ENCODE measurements at regions not wholly inside any gene's neighbourhood (a gene's known extent, or its start where the extent isn't known, plus 50 kb on each side); places are given as distances from the start of the nearest gene placed in this dataset.
"Not testable (repeated sequence)": the region's sequence is repeated elsewhere in the genome, so short reads cannot be mapped to it uniquely, and the experiment has no call there.

DNA sequence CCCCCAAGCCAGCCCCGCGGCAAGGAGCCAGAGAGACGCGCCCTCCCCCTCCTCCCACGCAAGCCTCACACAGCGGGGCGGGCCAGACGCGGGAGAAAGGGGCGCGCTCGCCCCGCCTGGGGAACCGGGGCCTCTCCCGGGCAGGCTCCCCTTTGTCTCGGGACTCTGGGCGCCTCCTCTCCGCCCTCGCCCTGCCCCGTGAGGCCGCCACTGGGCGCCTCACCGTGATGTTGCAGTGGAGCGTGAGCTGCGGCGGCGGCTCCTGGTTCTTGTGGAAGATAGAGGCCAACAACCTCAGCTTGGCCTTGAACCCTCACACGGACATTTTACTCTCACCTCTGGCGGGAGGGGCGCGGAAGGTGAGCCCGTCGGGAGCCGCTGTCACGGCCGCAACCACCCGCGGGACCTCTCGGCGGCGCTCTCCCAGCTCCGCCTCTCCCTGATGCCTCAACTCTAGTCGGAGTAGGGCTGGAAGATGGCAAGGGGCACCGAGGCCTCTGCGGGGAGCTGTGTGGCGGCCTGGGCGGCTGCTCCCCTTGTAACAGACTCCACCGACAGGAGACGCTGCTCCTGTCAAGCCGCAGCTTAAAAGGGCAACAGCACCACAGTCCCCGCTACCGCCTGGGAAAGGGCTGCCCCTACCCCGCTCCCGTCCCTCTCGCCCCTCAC lies 179.2 kb upstream of the ZSCAN2 start:
- DNase-seq: not testable (repeated sequence)

DNA sequence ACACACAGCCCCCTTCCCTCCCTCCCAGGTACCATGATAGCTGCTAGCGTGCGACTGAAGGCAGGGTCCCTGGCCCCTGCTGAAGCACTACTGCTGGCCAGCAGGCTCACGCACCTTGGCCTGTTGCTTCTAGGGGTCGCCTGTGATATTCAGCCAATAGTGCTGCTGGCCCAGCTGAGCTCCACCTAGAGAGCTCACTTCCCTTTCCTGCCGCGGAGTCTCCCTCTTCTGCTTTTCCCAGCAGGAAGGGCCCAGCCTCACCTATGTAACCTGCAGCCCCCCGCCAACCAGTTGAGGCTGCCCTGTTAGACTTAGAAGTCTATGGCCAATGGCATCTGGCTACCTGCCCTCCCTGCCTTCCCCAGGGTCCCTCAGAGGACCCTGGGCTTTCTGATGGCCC lies 175.5 kb upstream of the ZSCAN2 start:
- not testable (repeated sequence) for DNase-seq

DNA sequence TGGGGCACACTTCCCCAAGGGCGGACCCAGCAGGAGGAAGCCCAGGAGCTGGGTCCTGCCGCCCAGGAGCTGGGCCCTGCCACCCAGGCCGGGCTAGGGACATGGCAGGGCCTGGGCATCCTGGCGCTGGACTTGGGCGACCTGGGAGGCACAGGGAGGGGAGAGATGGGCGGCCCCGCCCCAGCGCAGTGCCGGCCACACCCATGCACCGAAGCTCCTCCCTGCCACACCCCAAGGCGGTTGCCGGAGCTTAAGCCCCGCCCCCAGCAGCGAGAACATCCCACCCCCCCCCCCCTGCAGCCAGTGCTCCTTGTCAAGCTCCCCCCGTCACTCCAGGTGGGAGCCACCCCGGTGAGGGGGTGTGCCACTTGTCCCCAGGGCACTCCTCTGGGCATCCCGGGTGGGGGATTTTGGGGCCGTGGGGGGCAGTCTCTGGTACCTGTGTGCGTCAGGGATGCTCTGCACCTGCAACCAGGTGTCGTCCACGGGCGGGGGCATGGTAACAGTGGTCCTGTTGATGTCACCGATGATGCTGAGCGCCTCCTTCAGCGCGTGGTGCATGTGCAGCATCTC lies 127.4 kb upstream of the ZSCAN2 start:
- DNase-seq: not testable (repeated sequence)

DNA sequence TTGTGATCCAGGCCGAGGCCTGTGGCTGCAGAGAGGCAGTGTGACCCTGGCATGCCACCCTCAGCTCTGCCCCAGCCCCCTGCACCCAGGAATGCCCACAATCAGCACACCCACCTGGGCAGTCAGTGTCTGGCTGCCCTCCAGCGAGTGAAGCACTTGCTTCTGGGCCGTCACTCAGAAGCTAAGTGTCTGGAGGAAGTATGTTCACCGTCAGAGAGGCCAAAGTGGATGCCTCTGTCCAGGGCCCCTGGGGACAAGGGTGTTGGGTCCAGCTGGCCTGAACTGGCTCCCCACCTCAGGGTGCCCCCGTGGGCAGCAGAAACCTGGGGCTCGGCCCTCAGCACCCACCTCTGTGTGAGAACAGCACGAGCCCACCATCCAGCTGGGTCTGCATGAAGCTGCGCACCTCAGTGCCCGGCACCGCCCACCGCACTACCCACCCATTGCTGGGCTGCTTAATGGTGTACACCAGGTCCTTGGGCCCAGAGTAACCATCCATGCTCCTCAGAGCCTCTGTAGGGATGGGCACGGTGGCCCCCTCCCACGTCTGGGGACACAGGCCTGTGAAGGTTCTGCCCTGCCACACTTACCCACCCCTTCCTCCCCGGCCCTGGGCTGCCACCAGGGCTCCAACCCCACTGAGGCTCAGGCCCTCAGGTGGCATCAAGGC lies 124.3 kb upstream of the ZSCAN2 start:
- DNase-seq: not testable (repeated sequence)

DNA sequence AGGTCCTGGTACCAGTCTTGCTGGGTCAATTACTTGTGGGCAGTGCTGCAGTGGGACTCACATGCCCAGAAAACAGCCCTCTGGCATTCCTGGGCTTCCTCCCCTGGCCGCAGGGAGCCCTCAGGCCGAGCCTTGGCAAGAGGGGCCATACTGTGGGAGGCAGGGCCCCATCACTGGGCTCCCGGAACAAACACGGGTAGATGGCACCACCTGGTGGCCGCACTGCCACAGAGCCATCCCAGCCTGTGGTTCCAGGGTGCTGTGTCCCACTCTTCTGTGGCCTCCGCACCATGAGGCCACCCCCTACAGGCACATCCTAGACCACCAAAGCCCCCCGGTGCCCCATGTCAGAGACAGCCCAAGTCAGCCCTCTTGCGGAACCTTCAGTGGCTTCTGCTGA lies 123.3 kb upstream of the ZSCAN2 start:
- not testable (repeated sequence) for DNase-seq

DNA sequence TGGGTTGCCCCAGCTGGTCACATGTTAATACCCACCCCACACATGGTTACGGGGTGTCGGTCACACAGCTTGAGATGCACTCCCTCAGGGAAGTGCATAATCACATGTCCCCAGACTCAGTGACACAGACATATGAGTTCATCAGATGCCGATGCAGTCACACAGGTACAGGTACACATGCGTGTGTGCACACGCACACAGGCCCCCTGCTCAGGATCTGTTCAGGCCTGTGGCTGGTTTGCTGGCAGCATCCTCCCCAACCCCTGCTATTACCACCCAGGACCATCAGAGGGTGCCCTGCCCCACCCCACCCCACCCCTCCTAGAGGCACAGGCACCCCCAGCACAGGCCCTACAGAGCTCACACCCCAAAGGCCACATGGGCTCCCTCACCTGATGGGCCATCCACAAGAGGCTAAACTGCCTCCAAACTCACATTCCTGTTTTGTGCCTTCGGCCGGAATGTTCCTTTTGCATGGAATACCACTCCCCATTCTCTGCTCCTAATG lies 120.6 kb upstream of the ZSCAN2 start:
- not testable (repeated sequence) for DNase-seq

DNA sequence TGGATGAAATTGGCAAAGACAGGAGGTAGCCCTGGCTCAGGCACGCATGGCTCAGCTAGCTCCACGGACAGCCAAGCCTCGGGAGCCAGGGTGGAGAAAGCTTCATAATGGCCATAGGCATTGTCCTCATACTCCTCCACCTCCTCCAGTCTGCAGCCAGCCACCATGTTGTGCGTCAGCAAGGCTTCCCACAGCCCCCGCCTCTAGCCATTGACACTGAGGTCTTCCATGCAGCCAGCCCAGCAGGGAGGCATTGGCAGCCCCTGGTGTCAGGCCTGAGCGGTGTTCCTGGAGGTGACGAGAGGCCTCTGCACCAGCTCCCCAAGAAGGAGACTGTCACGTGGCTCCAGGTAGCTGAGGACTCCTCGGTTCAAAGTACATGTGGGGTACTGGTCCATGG lies 117.0 kb upstream of the ZSCAN2 start:
- not testable (repeated sequence) for DNase-seq

DNA sequence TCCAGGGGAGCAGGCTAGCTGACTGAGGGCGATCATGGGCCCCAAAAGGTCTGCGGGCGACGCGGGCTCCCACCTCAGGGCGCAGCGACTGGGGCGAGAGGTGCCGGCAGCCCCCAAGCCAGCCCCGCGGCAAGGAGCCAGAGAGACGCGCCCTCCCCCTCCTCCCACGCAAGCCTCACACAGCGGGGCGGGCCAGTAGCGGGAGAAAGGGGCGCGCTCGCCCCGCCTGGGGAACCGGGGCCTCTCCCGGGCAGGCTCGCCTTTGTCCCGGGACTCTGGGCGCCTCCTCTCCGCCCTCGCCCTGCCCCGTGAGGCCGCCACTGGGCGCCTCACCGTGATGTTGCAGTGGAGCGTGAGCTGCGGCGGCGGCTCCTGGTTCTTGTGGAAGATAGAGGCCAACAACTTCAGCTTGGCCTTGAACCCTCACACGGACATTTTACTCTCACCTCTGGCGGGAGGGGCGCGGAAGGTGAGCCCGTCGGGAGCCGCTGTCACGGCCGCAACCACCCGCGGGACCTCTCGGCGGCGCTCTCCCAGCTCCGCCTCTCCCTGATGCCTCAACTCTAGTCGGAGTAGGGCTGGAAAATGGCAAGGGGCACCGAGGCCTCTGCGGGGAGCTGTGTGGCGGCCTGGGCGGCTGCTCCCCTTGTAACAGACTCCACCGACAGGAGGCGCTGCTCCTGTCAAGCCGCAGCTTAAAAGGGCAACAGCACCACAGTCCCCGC lies 100.5 kb upstream of the ZSCAN2 start:
- DNase-seq: peak; percentile 2

DNA sequence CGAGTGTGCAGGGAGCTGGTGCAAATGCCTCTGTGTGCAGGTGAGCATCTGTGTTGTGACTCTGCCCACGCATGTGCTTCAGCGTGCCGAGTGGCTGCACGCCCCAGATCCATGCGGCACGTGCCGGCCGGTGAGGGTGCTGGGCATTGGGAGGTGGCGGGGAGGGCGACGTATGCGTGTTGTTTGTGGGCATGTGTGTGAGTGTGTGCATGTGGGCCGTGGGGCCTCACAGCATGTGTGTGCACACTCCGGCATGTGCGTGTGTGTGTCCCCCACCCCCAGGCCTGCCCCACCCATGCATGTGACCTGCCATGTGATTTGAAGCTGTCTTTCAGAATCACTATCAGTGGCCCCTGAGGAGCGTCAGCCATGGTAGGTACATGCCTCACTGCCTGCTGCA lies 97.7 kb upstream of the ZSCAN2 start:
- DNase-seq: not testable (repeated sequence)

DNA sequence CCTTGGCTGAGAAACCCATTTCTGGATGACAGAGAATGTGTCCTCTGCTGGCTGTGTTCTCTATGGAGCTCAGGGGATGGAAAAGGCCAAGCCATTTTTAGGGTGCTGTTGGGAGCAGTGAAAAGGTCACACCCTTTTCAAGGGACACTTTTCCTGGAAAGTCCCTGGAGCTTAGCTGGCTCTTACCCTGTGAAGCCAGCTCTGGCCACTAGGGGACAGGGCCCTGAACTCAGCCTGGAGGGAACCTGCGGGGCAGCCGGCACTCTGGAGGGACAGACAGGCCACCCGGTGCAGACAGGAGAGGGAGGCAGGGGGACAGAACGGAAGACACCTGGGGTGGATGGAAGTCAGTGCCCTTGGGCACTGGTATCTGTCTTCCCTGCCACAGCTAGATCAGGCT lies 95.3 kb upstream of the ZSCAN2 start:
- DNase-seq: not testable (repeated sequence)

DNA sequence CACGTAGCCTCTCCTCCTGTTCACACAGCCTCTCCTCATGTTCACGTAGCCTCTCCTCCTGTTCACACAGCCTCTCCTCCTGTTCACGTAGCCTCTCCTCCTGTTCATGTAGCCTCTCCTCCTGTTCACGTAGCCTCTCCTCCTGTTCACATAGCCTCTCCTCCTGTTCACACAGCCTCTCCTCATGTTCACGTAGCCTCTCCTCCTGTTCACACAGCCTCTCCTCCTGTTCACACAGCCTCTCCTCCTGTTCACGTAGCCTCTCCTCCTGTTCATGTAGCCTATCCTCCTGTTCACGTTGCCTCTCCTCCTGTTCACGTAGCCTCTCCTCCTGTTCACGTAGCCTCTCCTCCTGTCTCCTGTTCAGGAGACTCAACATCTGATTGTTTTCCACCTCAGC lies 88.5 kb upstream of the ZSCAN2 start:
- not testable (repeated sequence) for DNase-seq

DNA sequence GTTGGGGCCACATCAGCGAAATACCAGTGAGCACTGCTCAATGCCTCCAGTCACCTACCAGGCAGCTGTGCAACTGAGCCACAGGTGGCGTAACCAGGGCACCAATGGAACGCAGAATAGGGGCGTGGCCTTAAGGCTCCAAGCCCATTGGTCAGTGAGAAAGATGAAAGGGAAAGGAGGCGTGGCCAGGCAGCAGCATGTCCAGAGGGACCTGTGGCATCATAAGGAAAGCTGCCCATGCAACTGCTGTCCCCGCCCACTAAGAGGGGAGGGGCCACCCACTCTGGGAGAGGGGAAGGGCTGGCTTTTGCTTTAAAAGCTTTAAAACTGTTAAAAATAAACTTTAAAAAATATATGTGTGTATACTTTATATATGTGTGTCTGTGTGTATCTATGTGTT lies 84.0 kb upstream of the ZSCAN2 start:
- DNase-seq: not testable (repeated sequence)

DNA sequence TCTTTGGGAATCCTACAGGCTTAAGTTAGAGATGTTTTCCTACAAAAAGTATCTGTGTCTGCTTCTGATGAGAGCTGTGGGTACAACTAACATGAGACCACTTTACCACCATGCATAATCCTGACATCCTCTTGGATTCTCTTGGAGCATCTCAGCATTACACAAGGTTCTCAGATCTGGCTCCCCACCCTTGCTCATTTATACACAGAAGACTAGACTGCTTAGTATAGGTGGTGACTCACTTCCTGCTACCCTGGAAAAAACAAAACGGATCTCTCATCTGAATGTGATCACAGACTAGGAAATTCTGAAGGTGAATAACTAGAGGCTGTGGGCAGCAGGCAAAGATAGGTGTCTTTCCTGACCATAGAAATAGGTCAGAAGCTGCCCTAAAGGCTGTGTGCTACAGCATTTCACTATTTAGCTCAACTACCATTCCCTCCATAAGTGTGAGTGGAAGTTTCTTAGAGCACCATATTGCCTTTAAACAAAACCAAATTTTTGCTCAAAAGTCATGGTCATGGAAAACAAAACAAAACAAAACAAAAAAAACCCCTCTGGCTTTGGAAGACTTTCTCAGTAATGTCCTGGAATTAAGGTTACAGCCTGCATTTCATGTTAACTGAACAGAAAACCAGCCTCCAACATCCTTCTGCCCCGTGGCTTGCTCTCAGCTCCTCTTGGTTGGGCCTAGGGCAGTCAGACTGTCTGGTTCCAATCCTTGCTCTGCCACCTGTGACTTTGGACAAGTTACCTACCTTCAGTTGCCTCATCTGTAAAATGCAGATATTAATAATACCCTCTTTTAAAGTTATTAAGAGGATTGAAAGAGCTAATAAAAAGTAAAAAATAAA lies 75.1 kb upstream of the ZSCAN2 start:
- not testable (repeated sequence) for DNase-seq

DNA sequence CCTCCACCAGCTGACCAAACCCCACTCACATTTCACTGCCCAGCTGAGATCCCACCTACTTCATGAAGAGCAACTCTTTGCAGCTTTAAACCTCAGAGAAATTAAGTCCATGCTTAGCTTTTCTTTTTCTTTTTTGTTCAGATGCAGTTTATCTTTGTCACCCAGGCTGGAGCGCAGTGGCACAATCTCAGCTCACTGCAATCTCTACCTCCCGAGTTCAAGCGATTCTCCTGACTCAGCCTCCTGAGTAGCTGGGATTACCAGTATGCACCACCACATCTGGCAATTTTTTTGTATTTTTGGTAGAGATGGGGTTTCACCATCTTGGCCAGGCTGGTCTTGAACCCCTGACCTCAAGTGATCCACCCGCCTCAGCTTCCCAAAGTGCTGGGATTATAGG lies 70.1 kb upstream of the ZSCAN2 start:
- not testable (repeated sequence) for DNase-seq

DNA sequence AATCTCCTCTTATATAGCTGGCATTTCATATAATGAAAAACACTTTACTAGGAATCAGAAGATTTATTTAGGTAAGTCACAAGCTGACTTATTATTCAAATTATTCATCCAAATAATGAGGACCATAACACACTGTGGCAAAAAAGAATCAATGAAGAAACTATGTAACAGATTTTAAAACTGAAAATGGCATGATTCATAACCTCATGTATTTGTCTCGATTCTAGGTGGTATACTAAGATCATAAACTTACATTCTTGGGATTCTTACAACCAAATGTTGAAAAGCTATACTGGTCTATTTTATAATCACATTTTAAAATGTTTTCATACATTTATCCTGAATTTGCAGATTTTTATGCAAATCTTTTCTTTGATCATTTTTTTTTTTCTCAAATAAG lies 69.6 kb upstream of the ZSCAN2 start:
- not testable (repeated sequence) for DNase-seq

DNA sequence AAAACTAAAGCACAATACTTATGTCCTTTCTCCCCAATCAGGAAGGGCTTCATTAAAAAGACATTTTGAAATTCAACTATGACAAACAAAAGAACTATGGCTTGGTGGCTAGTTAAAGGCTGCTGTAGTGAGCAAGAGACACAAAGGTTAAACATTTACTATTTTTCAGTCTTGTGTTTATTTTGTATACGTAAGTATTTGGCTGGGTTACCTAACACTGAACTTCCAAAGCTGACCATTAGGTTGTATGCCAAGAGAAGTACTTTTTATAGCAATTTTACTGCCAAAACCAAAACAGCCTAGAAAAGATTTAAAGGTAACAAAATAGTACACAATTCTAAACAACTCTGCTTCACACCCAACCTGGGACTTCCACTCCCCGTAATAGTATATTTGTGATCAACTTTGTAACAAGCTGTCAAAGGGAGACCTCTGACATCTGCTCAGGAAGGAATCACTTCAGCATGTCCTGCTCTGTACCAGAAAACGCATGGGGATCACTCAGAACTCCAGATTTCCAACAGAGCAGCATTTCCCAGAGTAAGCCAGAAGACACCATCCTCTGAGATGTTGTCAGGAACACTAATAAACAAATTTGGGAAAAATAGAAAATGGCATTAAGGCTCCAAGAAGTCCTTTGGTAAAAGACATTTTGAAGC lies 69.0 kb upstream of the ZSCAN2 start:
- not testable (repeated sequence) for DNase-seq

DNA sequence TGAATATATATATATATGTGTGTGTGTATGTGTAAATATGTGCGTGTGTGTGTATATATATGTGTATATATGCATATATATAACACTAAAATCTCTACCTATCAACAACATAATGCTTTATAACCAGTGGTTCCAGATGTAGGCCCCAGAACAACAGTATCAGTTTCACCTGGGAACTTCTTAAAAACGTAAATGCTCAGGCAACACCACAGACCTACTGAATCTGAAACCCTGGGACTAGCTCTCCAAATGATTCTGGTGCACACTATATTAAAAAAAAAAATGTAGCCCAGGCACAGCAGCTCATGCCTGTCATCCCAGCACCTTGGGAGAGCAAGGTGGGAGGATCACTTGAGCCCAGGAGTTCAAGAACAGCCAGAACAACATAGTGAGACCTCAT lies 67.1 kb upstream of the ZSCAN2 start:
- not testable (repeated sequence) for DNase-seq

DNA sequence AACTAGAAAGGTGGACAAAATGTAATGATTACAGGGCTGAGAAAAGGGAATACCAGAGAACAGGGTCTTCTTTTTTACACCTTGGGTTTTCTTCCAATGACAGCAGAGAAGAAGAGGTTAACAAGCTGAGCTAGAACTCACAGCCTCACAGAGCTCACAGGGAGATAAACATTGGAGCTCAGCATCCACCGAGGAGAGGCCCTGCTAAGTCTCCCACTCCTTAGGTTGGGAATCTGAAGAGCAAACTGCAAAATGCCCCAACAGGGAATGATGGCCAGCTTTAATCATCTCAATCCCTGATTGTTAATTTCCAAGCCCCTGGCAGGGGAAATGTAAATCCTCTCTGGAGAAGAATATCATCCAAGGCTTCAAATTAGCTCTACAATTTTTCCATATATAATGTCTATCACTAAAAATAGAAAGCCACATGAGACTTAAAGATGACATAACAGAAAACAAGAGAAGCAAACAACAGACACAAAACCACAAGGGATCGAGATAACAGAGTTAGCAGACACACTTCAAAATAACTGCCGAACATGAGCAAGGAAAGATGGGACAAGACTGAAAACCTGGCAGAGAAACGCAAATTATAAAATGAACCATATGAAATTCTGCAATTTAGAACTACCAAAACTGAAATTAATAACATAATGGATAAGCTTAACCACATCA lies 66.1 kb upstream of the ZSCAN2 start:
- DNase-seq: not testable (repeated sequence)

DNA sequence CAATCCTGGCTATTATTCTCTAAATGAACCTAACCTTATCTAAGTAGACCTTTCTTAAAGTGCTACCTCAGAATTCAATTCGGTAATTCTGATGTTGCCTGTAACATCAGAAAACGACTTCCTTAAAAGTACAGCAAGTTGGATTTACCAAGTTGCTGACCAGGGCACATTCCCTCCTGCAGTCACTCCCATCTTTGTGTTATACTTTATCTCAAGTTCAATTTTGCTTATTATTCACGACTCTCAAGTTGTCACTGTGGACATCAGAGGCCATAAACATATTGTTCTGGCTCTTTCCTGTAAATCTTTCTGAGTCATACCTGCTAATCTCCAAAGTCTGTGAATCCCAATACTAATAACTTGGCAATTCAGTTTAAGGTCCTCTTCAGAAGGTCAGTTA lies 64.6 kb upstream of the ZSCAN2 start:
- DNase-seq: not testable (repeated sequence)

DNA sequence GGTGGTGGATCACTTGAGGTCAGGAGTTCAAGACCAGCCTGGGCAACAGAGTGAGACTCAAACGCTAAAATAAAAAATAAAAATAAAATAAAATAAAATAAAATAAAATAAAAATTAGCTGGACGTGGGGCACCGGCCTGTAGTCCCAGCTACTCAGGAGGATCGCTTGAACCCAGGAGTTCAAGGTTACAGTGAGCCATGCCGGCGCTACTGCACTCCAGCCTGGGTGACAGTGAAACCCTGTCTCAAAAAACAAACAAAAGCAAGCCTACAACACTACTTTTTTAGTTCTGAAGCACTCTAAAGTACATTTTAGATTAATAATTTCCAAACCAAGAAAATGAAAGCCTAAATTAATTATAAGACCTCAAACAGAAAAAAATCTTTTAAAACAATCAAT lies 56.2 kb upstream of the ZSCAN2 start:
- DNase-seq: not testable (repeated sequence)

DNA sequence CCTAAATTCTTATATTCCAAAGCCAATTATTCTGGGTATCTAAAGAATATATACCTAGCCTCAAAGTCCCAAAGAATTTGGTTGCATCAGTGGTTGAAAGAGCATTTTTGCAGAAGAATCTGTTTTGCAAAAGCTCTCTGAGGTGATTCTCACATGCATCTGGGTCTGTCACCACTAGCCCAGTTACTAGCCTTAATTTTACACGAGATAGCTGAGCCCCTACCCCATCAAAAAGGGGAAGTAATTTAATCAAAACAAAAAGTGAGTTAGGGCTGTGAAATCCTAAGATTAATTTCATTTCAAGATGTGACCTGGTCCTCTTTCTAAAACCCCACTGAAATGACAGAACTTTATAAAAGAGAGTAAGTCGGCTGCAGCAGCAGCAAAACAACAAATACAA lies 53.7 kb upstream of the ZSCAN2 start:
- not testable (repeated sequence) for DNase-seq

All from CD4-positive, alpha-beta T cell treated with Interleukin-21 for 1 hour (primary cell).